ENCODE measurements at regions not wholly inside any gene's neighbourhood (a gene's known extent, or its start where the extent isn't known, plus 50 kb on each side); places are given as distances from the start of the nearest gene placed in this dataset.

GRCh38 chr7:49479936-49480544 is 293.4 kb upstream of the VWC2 start:
- no peak for DNase-seq (ENCODE audit: low read depth, low spot score)
- ChIA-PET CTCF (no interaction called here), POLR2A (no interaction called here)

GRCh38 chr7:49481075-49481474 is 292.4 kb upstream of the VWC2 start:
- no peak for TF ChIP-seq CTCF (IDR thresholded peaks at IDR 0.05; ENCODE audit: insufficient read depth, low read length, missing control alignments)
- no peak overlapping the region for H3K4me3 ChIP-seq (ENCODE audit: low read depth, low read length)
- DNase-seq (ENCODE audit: low read depth, low spot score): no peak
- CTCF ChIA-PET: no interaction called here
- POLR2A ChIA-PET: no interaction called here

More at GRCh38 chr7:49479936-49480544, 293.4 kb upstream of the VWC2 start:
- no peak for TF ChIP-seq CTCF (IDR thresholded peaks at IDR 0.05; ENCODE audit: insufficient read depth, low read length, missing control alignments)
- H3K4me3 ChIP-seq (ENCODE audit: low read depth, low read length): no peak overlapping the region

GRCh38 chr7:49483142-49483541 is 290.3 kb upstream of the VWC2 start:
- TF ChIP-seq CTCF (IDR thresholded peaks at IDR 0.05; ENCODE audit: insufficient read depth, low read length, missing control alignments): no peak

DNA sequence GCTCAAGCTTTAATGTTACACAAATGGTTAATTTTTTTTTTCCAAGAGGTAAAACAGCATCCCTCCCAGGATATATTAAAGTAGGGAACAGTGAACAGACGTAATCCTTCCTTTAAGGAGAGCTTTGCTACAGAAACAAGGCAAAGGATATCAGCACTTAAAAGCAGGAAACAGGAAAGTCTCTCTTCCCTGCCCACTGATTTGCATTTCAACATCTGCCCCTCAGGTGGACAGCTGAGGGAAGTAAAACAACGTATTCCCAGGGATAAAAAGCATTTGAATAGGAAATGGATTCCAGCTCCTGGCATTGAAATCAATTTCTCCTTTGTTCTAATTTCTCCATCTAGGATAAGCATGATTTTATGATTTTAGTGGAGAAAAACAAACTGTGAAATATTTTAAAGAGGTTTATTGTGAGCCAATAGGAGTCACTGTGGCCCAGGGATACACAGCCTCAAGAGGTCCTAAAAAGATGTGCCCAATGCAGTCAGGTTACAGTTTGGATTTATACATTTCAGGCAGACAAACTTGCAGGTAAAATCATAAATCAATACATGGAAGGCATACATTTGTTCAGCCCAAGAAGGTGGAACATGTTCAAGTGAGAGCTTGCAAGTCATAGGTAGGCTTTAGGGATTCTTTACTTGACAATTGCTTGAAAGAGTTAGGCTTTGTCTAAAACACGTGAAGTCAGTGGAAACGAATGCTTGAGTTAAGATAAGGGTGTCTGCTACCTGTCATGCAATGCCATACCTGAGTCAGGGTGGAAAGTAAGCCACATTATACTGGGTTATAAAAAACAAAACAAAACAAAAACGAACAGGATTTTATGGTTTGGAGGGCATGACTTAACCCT is 286.2 kb upstream of the VWC2 start:
- no peak for TF ChIP-seq CTCF (IDR thresholded peaks at IDR 0.05; ENCODE audit: insufficient read depth, low read length, missing control alignments)
- no peak overlapping the region for H3K4me3 ChIP-seq (ENCODE audit: low read depth, low read length)
- CTCF ChIA-PET: no interaction called here
- POLR2A ChIA-PET: no interaction called here
- no peak for DNase-seq (ENCODE audit: low read depth, low spot score)

More at GRCh38 chr7:49483142-49483541, 290.3 kb upstream of the VWC2 start:
- ChIA-PET CTCF (no interaction called here), POLR2A (no interaction called here)
- no peak overlapping the region for H3K4me3 ChIP-seq (ENCODE audit: low read depth, low read length)
- no peak for DNase-seq (ENCODE audit: low read depth, low spot score)

- no peak overlapping the region for H3K4me3 ChIP-seq (ENCODE audit: low read depth, low read length)
- ChIA-PET POLR2A (no interaction called here), CTCF (no interaction called here)
- DNase-seq (ENCODE audit: low read depth, low spot score): no peak
- no peak for TF ChIP-seq CTCF (IDR thresholded peaks at IDR 0.05; ENCODE audit: insufficient read depth, low read length, missing control alignments)
Measured at GRCh38 chr7:49487830-49488140, 285.7 kb upstream of the VWC2 start.

DNA sequence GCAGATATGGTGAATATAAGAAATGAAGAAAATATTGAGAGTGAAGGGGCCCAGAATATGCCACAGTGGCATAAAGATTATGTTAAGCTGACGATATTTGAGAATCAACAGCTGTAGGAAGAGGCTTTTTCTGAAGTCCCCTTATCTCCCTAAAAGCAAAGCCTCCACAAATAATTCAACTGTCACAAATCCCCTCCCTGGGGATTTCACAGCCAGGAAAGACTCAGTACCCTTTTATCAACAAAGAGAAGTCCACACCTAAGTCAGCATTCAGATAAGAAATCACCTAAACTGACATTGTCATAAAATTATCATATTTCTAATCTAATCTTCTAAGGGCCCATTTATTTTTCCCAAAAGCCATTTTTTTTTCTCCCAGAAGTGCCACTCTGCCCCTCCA is 284.9 kb upstream of the VWC2 start:
- ChIA-PET POLR2A (no interaction called here), CTCF (no interaction called here)
- H3K4me3 ChIP-seq (ENCODE audit: low read depth, low read length): no peak overlapping the region
- TF ChIP-seq CTCF (IDR thresholded peaks at IDR 0.05; ENCODE audit: insufficient read depth, low read length, missing control alignments): no peak
- no peak for DNase-seq (ENCODE audit: low read depth, low spot score)
